IMR-90 (cell line): ENCODE measurements at regions not wholly inside any gene's neighbourhood (a gene's known extent, or its start where the extent isn't known, plus 50 kb on each side); places are given as distances from the start of the nearest gene placed in this dataset.

Experiments
- ATAC-seq: fragments of 200-7000 bp; cut with Tn5 transposase; 2 replicates; pipeline ENCODE4 v1.9.1; 2020; ENCODE audit warnings: low read depth, mild to moderate bottlenecking, moderate library complexity
- BruUV-seq: library from RNA; stranded (reverse); fragments of 400-500 nt; replicated peaks from 2 replicates; lab custom pipeline; 2021; lab: Mats Ljungman, UMichigan
- CTCF ChIA-PET: fragments of 300-600 bp; formaldehyde crosslinking; extraction: SDS; loops from one replicate; lab custom pipeline; 2021; ENCODE audit warnings: antibody characterized with exemption; lab: Yijun Ruan, JAX
- POLR2A ChIA-PET: fragments of 300-600 bp; sonication (Branson Sonifier 250); formaldehyde crosslinking; loops from one replicate; lab custom pipeline; 2022; ENCODE audit warnings: antibody characterized with exemption; ENCODE audit not compliant: unreplicated experiment; lab: Charles Lee
- DNase-seq: peaks from one replicate; pipeline ENCODE4 v3.0.0; 2013
- H2AFZ ChIP-seq: replicated peaks from 2 replicates; pipeline ENCODE3; 2013; ENCODE audit warnings: low read length, mild to moderate bottlenecking; ENCODE audit not compliant: poor library complexity
- H2AK5ac ChIP-seq: 2 replicates; pipeline ENCODE4 v1.6.1; 2013; ENCODE audit warnings: low read depth, low read length, inconsistent platforms
- H2AK9ac ChIP-seq: replicated peaks from 2 replicates; pipeline ENCODE3; 2013; ENCODE audit warnings: mild to moderate bottlenecking, low read depth, low read length, moderate library complexity; ENCODE audit not compliant: poor library complexity
- H2BK120ac ChIP-seq: 2 replicates; pipeline ENCODE4 v1.6.1; 2013; ENCODE audit warnings: low read depth, low read length, inconsistent platforms
- H2BK15ac ChIP-seq: 3 replicates; pipeline ENCODE4 v1.6.1; 2013; ENCODE audit warnings: low read depth, low read length, inconsistent platforms
- H2BK20ac ChIP-seq: 2 replicates; pipeline ENCODE4 v1.6.1; 2013; ENCODE audit warnings: low read depth, mild to moderate bottlenecking, inconsistent platforms, low read length, moderate library complexity
- H2BK5ac ChIP-seq: 2 replicates; pipeline ENCODE4 v1.6.1; 2013; ENCODE audit warnings: mild to moderate bottlenecking, low read depth, low read length, inconsistent platforms; ENCODE audit not compliant: poor library complexity, severe bottlenecking
- H3K14ac ChIP-seq: replicated peaks from 2 replicates; pipeline ENCODE4 v1.6.1; 2013; ENCODE audit warnings: low read depth, low read length, inconsistent platforms
- H3K18ac ChIP-seq: 2 replicates; pipeline ENCODE4 v1.6.1; 2013; ENCODE audit warnings: low read depth, low read length, control low read depth
- H3K23ac ChIP-seq: 2 replicates; pipeline ENCODE4 v1.6.1; 2013; ENCODE audit warnings: low read depth, low read length, inconsistent platforms
- H3K27ac ChIP-seq: 2 replicates; pipeline ENCODE4 v1.5.1; 2013; ENCODE audit warnings: mild to moderate bottlenecking, control low read depth, low read length; ENCODE audit not compliant: insufficient read depth
- H3K27me3 ChIP-seq: 2 replicates; pipeline ENCODE4 v1.6.1; 2013; ENCODE audit warnings: low read length; ENCODE audit not compliant: control insufficient read depth, insufficient read depth
- H3K36me3 ChIP-seq: 2 replicates; pipeline ENCODE4 v1.6.1; 2013; ENCODE audit warnings: low read length, mixed read lengths; ENCODE audit not compliant: control insufficient read depth, insufficient read depth
- H3K4ac ChIP-seq: 2 replicates; pipeline ENCODE4 v1.6.1; 2013; ENCODE audit warnings: low read depth, low read length, inconsistent platforms
- H3K4me1 ChIP-seq: 2 replicates; pipeline ENCODE4 v1.6.1; 2013; ENCODE audit warnings: low read length, mixed read lengths; ENCODE audit not compliant: control insufficient read depth, insufficient read depth
- H3K4me2 ChIP-seq: 2 replicates; pipeline ENCODE4 v1.6.1; 2013; ENCODE audit warnings: low read depth, mild to moderate bottlenecking, control low read depth, low read length, moderate library complexity
- H3K4me3 ChIP-seq: 2 replicates; pipeline ENCODE4 v1.5.1; 2013; ENCODE audit warnings: low read depth, mild to moderate bottlenecking, control low read depth, low read length, moderate library complexity; ENCODE audit not compliant: insufficient read depth
- H3K56ac ChIP-seq: 2 replicates; pipeline ENCODE4 v1.6.1; 2013; ENCODE audit warnings: low read length, inconsistent platforms; ENCODE audit not compliant: insufficient read depth; ENCODE audit errors: extremely low read depth
- H3K79me1 ChIP-seq, 2 experiments: 2 replicates each; pipeline ENCODE4 v1.6.1; 2013; ENCODE audit warnings: low read length in 2 of 2, inconsistent platforms in 1 of 2, low read depth in 1 of 2
- H3K9ac ChIP-seq: 2 replicates; pipeline ENCODE4 v1.6.1; 2013; ENCODE audit warnings: low read depth, low read length, control low read depth
- H3K9me1 ChIP-seq: 2 replicates; pipeline ENCODE4 v1.6.1; 2013; ENCODE audit warnings: low read length, inconsistent platforms; ENCODE audit not compliant: insufficient read depth
- H3K9me3 ChIP-seq: 2 replicates; pipeline ENCODE4 v1.6.1; 2013; ENCODE audit warnings: low read length; ENCODE audit not compliant: control insufficient read depth, insufficient read depth
- H4K20me1 ChIP-seq: 2 replicates; pipeline ENCODE4 v1.6.1; 2013; ENCODE audit warnings: low read length, inconsistent platforms; ENCODE audit not compliant: insufficient read depth
- H4K5ac ChIP-seq: 2 replicates; pipeline ENCODE4 v1.6.1; 2013; ENCODE audit warnings: mild to moderate bottlenecking, low read depth, low read length, control low read depth
- H4K8ac ChIP-seq, 2 experiments: 2 replicates each; pipeline ENCODE4 v1.6.1; 2013; ENCODE audit warnings: low read depth in 2 of 2, low read length in 2 of 2, control low read depth in 1 of 2, inconsistent platforms in 1 of 2
- H4K91ac ChIP-seq: 2 replicates; pipeline ENCODE4 v1.6.1; 2013; ENCODE audit warnings: low read depth, low read length, inconsistent platforms; ENCODE audit not compliant: insufficient read depth
- BHLHE40 ChIP-seq: fragments of 150-350 bp; IDR thresholded peaks from 2 replicates; pipeline ENCODE4 v1.6.1; 2016; ENCODE audit warnings: mild to moderate bottlenecking, low read depth, low read length
- CHD1 ChIP-seq: IDR thresholded peaks from 2 replicates; pipeline ENCODE4 v1.6.1; 2012; ENCODE audit warnings: low read depth, low read length, improper control_type of control experiment
- MAZ ChIP-seq: IDR thresholded peaks from 2 replicates; pipeline ENCODE4 v1.6.1; 2012; ENCODE audit warnings: low read depth, mild to moderate bottlenecking, low read length, improper control_type of control experiment, moderate library complexity, borderline replicate concordance
- POLR2A ChIP-seq: IDR thresholded peaks from 2 replicates; pipeline ENCODE4 v1.6.1; 2012; ENCODE audit warnings: mild to moderate bottlenecking, low read depth, low read length
- RCOR1 ChIP-seq: IDR thresholded peaks from 2 replicates; pipeline ENCODE4 v1.6.1; 2012; ENCODE audit warnings: mild to moderate bottlenecking, low read length, improper control_type of control experiment; ENCODE audit not compliant: insufficient replicate concordance
- WGBS, 2 experiments: methylation state at CpG; one replicate each; pipeline versions ENCODE4 v1.1.5 to v1.1.7; 2013; ENCODE audit warnings: missing lambda C conversion rate in 2 of 2; ENCODE audit not compliant: insufficient read length in 1 of 2; ENCODE audit errors: extremely low coverage in 2 of 2; 5-methylcytosine and 5-hydroxymethylcytosine counted together
- dilution Hi-C: fragments of 300-500 bp; cut with HindIII; formaldehyde crosslinking; loops from one replicate; pipeline ENCODE4 v1.14.3; 2018; ENCODE audit warnings: low sequenced_read_pairs; ENCODE audit not compliant: unreplicated experiment
- in situ Hi-C: fragments of 300-500 bp; cut with MboI; formaldehyde crosslinking; loops from 3 replicates; pipeline ENCODE4 v1.14.3; 2019; ENCODE audit warnings: low sequenced_read_pairs, inconsistent platforms, mixed read lengths
- intact Hi-C: fragments of 100-400 bp; cut with micrococcal nuclease; formaldehyde crosslinking; loops from 2 replicates; pipeline ENCODE4 v1.10.0; 2022
- TF ChIP-seq, protein P1 (sequence below): fragments of 150-350 bp; IDR thresholded peaks from 2 replicates; pipeline ENCODE4 v1.6.1; 2016; ENCODE audit warnings: low read depth, mild to moderate bottlenecking, low read length, moderate library complexity, borderline replicate concordance
- TF ChIP-seq, protein P2 (sequence below): fragments of 150-350 bp; IDR thresholded peaks from 2 replicates; pipeline ENCODE4 v1.6.1; 2017; ENCODE audit warnings: mild to moderate bottlenecking, antibody characterized with exemption, low read length, low read depth

- no peak overlapping the region for H3K14ac ChIP-seq
- H3K36me3 ChIP-seq: no peaks in the 10 kb centered on the region
- no peaks in the 10 kb centered on the region for H3K9me1 ChIP-seq
- H2BK15ac ChIP-seq: no peak overlapping the region
- dilution Hi-C loops (no loop called here), in situ Hi-C loops (no loop called here), intact Hi-C loops (no loop called here)
- peaks cover 4% of the 10 kb centered on the region; the same call in 1 of the 2 replicates for H3K9me3 ChIP-seq
- H4K91ac ChIP-seq: no peak overlapping the region
- H2AFZ ChIP-seq: no peak overlapping the region
- no peak overlapping the region for H3K18ac ChIP-seq
- no peak for ATAC-seq
- no peak overlapping the region for H3K4ac ChIP-seq
- DNase-seq: no peak
- H3K56ac ChIP-seq: no peak overlapping the region
- H2BK120ac ChIP-seq: no peak overlapping the region
- ChIA-PET POLR2A (no interaction called here), CTCF (no interaction called here)
- no peak overlapping the region for H2AK5ac ChIP-seq
- H3K27ac ChIP-seq: no peak overlapping the region
- H3K27me3 ChIP-seq: no peaks in the 10 kb centered on the region
- no peak overlapping the region for H3K4me2 ChIP-seq
- TF ChIP-seq RCOR1: no peak
- TF ChIP-seq BHLHE40: no peak
- no peak for TF ChIP-seq MAZ
- TF ChIP-seq, protein P1, sequence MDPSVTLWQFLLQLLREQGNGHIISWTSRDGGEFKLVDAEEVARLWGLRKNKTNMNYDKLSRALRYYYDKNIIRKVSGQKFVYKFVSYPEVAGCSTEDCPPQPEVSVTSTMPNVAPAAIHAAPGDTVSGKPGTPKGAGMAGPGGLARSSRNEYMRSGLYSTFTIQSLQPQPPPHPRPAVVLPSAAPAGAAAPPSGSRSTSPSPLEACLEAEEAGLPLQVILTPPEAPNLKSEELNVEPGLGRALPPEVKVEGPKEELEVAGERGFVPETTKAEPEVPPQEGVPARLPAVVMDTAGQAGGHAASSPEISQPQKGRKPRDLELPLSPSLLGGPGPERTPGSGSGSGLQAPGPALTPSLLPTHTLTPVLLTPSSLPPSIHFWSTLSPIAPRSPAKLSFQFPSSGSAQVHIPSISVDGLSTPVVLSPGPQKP: no peak
- TF ChIP-seq POLR2A: no peak
- TF ChIP-seq CHD1: no peak
- TF ChIP-seq, protein P2, sequence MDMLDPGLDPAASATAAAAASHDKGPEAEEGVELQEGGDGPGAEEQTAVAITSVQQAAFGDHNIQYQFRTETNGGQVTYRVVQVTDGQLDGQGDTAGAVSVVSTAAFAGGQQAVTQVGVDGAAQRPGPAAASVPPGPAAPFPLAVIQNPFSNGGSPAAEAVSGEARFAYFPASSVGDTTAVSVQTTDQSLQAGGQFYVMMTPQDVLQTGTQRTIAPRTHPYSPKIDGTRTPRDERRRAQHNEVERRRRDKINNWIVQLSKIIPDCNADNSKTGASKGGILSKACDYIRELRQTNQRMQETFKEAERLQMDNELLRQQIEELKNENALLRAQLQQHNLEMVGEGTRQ: no peak
- H4K5ac ChIP-seq: no peak overlapping the region
- H3K9ac ChIP-seq: no peak overlapping the region
- 0% methylated on average over 2 of the region's 2 CpGs; no CpG with 5 or more reads in 1 of the 2 experiments for WGBS, 2 experiments
- no peak overlapping the region for H3K23ac ChIP-seq
- no peaks in the 10 kb centered on the region for H4K20me1 ChIP-seq
- no peaks in the 10 kb centered on the region for H3K79me1 ChIP-seq
- no peaks in the 10 kb centered on the region for H3K4me1 ChIP-seq
- no TSS peak for BruUV-seq
- no peak overlapping the region for H2BK20ac ChIP-seq
- H4K8ac ChIP-seq: no peak overlapping the region
- no peak overlapping the region for H2BK5ac ChIP-seq
- no peak overlapping the region for H2AK9ac ChIP-seq
- no peak overlapping the region for H3K4me3 ChIP-seq
These were observed 316.2 kb upstream of the CXADR start for GRCh38 chr21:17196623-17197022.
